OCI-M1 (cell line): ENCODE measurements at regions not wholly inside any gene's neighbourhood (a gene's known extent, or its start where the extent isn't known, plus 50 kb on each side); places are given as distances from the start of the nearest gene placed in this dataset.
"Not testable (repeated sequence)": the region's sequence is repeated elsewhere in the genome, so short reads cannot be mapped to it uniquely, and the experiment has no call there.

Experiments used
- DNase-seq: peaks from one replicate; lab custom pipeline; 2025; lab: John Stamatoyannopoulos, UW

- DNase-seq: no peak
Observed at GRCh38 chr9:109976303-109976702, 196.3 kb downstream of the PALM2AKAP2 start.

- no peak for DNase-seq
Observed at GRCh38 chr9:109977521-109977920, 197.5 kb downstream of the PALM2AKAP2 start.

GRCh38 chr9:109981091-109981490 lies 201.1 kb downstream of the PALM2AKAP2 start:
- DNase-seq: no peak

- peak; percentile 63 for DNase-seq
Observed at GRCh38 chr9:109986521-109986991, 206.6 kb downstream of the PALM2AKAP2 start.

- no peak for DNase-seq
Observed at GRCh38 chr9:109989296-109989695, 209.3 kb downstream of the PALM2AKAP2 start.

GRCh38 chr9:109990541-109990940 lies 210.5 kb downstream of the PALM2AKAP2 start:
- no peak for DNase-seq

- no peak for DNase-seq
Observed at GRCh38 chr9:109992293-109992692, 212.3 kb downstream of the PALM2AKAP2 start.

GRCh38 chr9:109993250-109993978 lies 213.4 kb downstream of the PALM2AKAP2 start:
- peak; percentile 7 for DNase-seq

GRCh38 chr9:109994141-109994540 lies 213.8 kb downstream of the C9orf152 start:
- DNase-seq: no peak

GRCh38 chr9:109996936-109997580 lies 210.9 kb downstream of the C9orf152 start:
- no peak for DNase-seq

- DNase-seq: no peak
Observed at GRCh38 chr9:109997682-109998081, 210.3 kb downstream of the C9orf152 start.

- not testable (repeated sequence) for DNase-seq
Observed at GRCh38 chr9:110005521-110005920, 202.4 kb downstream of the C9orf152 start.

- no peak for DNase-seq
Observed at GRCh38 chr9:110006657-110007056, 201.3 kb downstream of the C9orf152 start.

- no peak for DNase-seq
Observed at GRCh38 chr9:110007477-110008270, 200.3 kb downstream of the C9orf152 start.

- DNase-seq: peak; percentile 42
Observed at GRCh38 chr9:110008663-110009062, 199.3 kb downstream of the C9orf152 start.

GRCh38 chr9:110011628-110012320 lies 196.2 kb downstream of the C9orf152 start:
- no peak for DNase-seq

GRCh38 chr9:110013064-110013463 lies 194.9 kb downstream of the C9orf152 start:
- DNase-seq: no peak

GRCh38 chr9:110015759-110016158 lies 192.2 kb downstream of the C9orf152 start:
- peak; percentile 42 for DNase-seq

GRCh38 chr9:110016340-110016739 lies 191.6 kb downstream of the C9orf152 start:
- no peak for DNase-seq

GRCh38 chr9:110020216-110020615 lies 187.7 kb downstream of the C9orf152 start:
- DNase-seq: not testable (repeated sequence)

- DNase-seq: peak; percentile 82
Observed at GRCh38 chr9:110021891-110022290, 186.1 kb downstream of the C9orf152 start.

GRCh38 chr9:110023221-110023620 lies 184.7 kb downstream of the C9orf152 start:
- DNase-seq: not testable (repeated sequence)
